Neuronal stem cell (in vitro differentiated cells): ENCODE measurements at regions not wholly inside any gene's neighbourhood (a gene's known extent, or its start where the extent isn't known, plus 50 kb on each side); places are given as distances from the start of the nearest gene placed in this dataset.

Source experiments
- DNase-seq: peaks from one replicate; pipeline ENCODE4 v3.0.0-alpha.2; 2013; ENCODE audit warnings: low spot score
- H2AFZ ChIP-seq: one replicate; pipeline ENCODE4 v1.6.1; 2013; ENCODE audit warnings: mild to moderate bottlenecking, low read length, inconsistent platforms
- H2AK5ac ChIP-seq: 2 replicates; pipeline ENCODE4 v1.6.1; 2013; ENCODE audit warnings: low read depth, mild to moderate bottlenecking, inconsistent platforms, low read length, moderate library complexity, mixed read lengths
- H2BK120ac ChIP-seq: 2 replicates; pipeline ENCODE4 v1.6.1; 2013; ENCODE audit warnings: low read depth, mild to moderate bottlenecking, inconsistent platforms, low read length, moderate library complexity, mixed read lengths
- H2BK12ac ChIP-seq: one replicate; pipeline ENCODE4 v1.6.1; 2013; ENCODE audit warnings: low read length, inconsistent platforms
- H2BK15ac ChIP-seq: 2 replicates; pipeline ENCODE4 v1.6.1; 2013; ENCODE audit warnings: mild to moderate bottlenecking, low read length, inconsistent platforms, mixed read lengths
- H2BK5ac ChIP-seq: one replicate; pipeline ENCODE4 v1.6.1; 2013; ENCODE audit warnings: inconsistent platforms, mild to moderate bottlenecking, low read length, moderate library complexity
- H3K14ac ChIP-seq: one replicate; pipeline ENCODE4 v1.6.1; 2013; ENCODE audit warnings: low read length, inconsistent platforms
- H3K18ac ChIP-seq: 2 replicates; pipeline ENCODE4 v1.6.1; 2013; ENCODE audit warnings: low read length, inconsistent platforms
- H3K23ac ChIP-seq: 2 replicates; pipeline ENCODE4 v1.6.1; 2013; ENCODE audit warnings: low read depth, mild to moderate bottlenecking, mixed read lengths, low read length, inconsistent platforms; ENCODE audit not compliant: poor library complexity
- H3K27ac ChIP-seq: replicated peaks from 3 replicates; pipeline ENCODE4 v1.5.1; 2013; ENCODE audit warnings: low read length, inconsistent platforms
- H3K27me3 ChIP-seq, 3 experiments: 2 replicates each; pipeline ENCODE4 v1.6.1; 2013; ENCODE audit warnings: low read length in 3 of 3, mild to moderate bottlenecking in 2 of 3, inconsistent platforms in 1 of 3, low read depth in 1 of 3, mixed read lengths in 1 of 3, moderate library complexity in 1 of 3; ENCODE audit not compliant: control insufficient read depth in 3 of 3, insufficient read depth in 3 of 3
- H3K36me3 ChIP-seq, 2 donors: replicated peaks in 1 of 2; 2 replicates each; pipeline ENCODE4 v1.6.1; 2013; ENCODE audit warnings: low read length in 2 of 2; ENCODE audit not compliant: control insufficient read depth in 2 of 2, insufficient read depth in 2 of 2
- H3K4ac ChIP-seq: 2 replicates; pipeline ENCODE4 v1.6.1; 2013; ENCODE audit warnings: inconsistent platforms, mild to moderate bottlenecking, low read length, moderate library complexity
- H3K4me1 ChIP-seq, 2 donors: 1 replicate in 1 of 2; 2 replicates in 1 of 2; pipeline ENCODE4 v1.6.1; 2013; ENCODE audit warnings: low read length in 2 of 2, low read depth in 1 of 2; ENCODE audit not compliant: control insufficient read depth in 2 of 2, insufficient read depth in 1 of 2
- H3K4me2 ChIP-seq: one replicate; pipeline ENCODE4 v1.6.1; 2013; ENCODE audit warnings: mild to moderate bottlenecking, low read length, inconsistent platforms; ENCODE audit not compliant: insufficient read depth, poor library complexity, severe bottlenecking
- H3K4me3 ChIP-seq, 2 donors: 2 replicates each; pipeline ENCODE4 v1.5.1; 2013; ENCODE audit warnings: low read length in 2 of 2, mild to moderate bottlenecking in 2 of 2, inconsistent platforms in 1 of 2, moderate library complexity in 1 of 2
- H3K79me1 ChIP-seq: one replicate; pipeline ENCODE4 v1.6.1; 2013; ENCODE audit warnings: low read depth, mild to moderate bottlenecking, inconsistent platforms, low read length, moderate library complexity
- H3K9ac ChIP-seq: one replicate; pipeline ENCODE4 v1.6.1; 2013; ENCODE audit warnings: mild to moderate bottlenecking, low read depth, low read length, inconsistent platforms; ENCODE audit not compliant: poor library complexity
- H3K9me3 ChIP-seq, 2 donors: replicated peaks in 1 of 2; 2 replicates each; pipeline versions ENCODE3 to v1.6.1; 2013; ENCODE audit warnings: low read length in 2 of 2, mild to moderate bottlenecking in 2 of 2, inconsistent platforms in 1 of 2, low read depth in 1 of 2, mixed read lengths in 1 of 2, moderate library complexity in 1 of 2; ENCODE audit not compliant: control insufficient read depth in 2 of 2, insufficient read depth in 1 of 2
- H4K8ac ChIP-seq: one replicate; pipeline ENCODE4 v1.6.1; 2013; ENCODE audit warnings: low read depth, mild to moderate bottlenecking, inconsistent platforms, low read length, moderate library complexity
- H4K91ac ChIP-seq: one replicate; pipeline ENCODE4 v1.6.1; 2013; ENCODE audit warnings: low read length, low read depth, mild to moderate bottlenecking, inconsistent platforms; ENCODE audit not compliant: poor library complexity
- WGBS, 2 donors: extraction: QIAGEN DNeasy Blood & Tissue Kit; methylation state at CpG; one replicate each; pipeline ENCODE4 v1.1.7; 2013; ENCODE audit warnings: missing lambda C conversion rate in 2 of 2, mixed read lengths in 1 of 2; ENCODE audit not compliant: insufficient read length in 2 of 2, insufficient replicate concordance in 1 of 2; ENCODE audit errors: extremely low coverage in 2 of 2; 5-methylcytosine and 5-hydroxymethylcytosine counted together

- Histone ChIP-seq H3K27ac (no peak overlapping the region), H4K91ac (no peak overlapping the region), H3K4me3 (no peak overlapping the region), H3K36me3 (no peaks in the 10 kb centered on the region), H3K27me3 (no peaks in the 10 kb centered on the region), H3K9ac (no peak overlapping the region), H2BK120ac (no peak overlapping the region), H3K23ac (no peak overlapping the region), H3K4ac (no peak overlapping the region), H3K79me1 (no peaks in the 10 kb centered on the region), H3K9me3 (no peaks in the 10 kb centered on the region), H2BK12ac (no peak overlapping the region), H3K4me1 (no peaks in the 10 kb centered on the region), H2BK15ac (no peak overlapping the region), H2AFZ (no peak overlapping the region), H3K18ac (no peak overlapping the region), H3K4me2 (no peak overlapping the region), H4K8ac (no peak overlapping the region), H3K14ac (no peak overlapping the region), H2BK5ac (no peak overlapping the region), H2AK5ac (no peak overlapping the region)
- no peak for DNase-seq
- WGBS, 2 donors = no CpG with 5 or more reads among the region's 1 CpG
These were observed 1271.3 kb downstream of the EFNA5 start for GRCh38 chr5:106399391-106399790.

- Histone ChIP-seq H3K14ac (no peak overlapping the region), H3K36me3 (no peaks in the 10 kb centered on the region), H4K91ac (no peak overlapping the region), H2BK12ac (no peak overlapping the region), H2AK5ac (no peak overlapping the region), H3K18ac (no peak overlapping the region), H2AFZ (peak overlapping the region; percentile 47), H2BK15ac (no peak overlapping the region), H3K4ac (no peak overlapping the region), H3K79me1 (no peaks in the 10 kb centered on the region), H3K4me2 (no peak overlapping the region), H3K9ac (no peak overlapping the region), H3K27me3 (no peaks in the 10 kb centered on the region), H3K4me3 (no peak overlapping the region), H3K9me3 (no peaks in the 10 kb centered on the region), H2BK120ac (no peak overlapping the region), H3K23ac (no peak overlapping the region), H4K8ac (no peak overlapping the region), H3K4me1 (peaks cover 0 to 3% of the 10 kb centered on the region in 2 donors), H3K27ac (no peak overlapping the region), H2BK5ac (no peak overlapping the region)
- DNase-seq = no peak
- WGBS, 2 donors = no CpG with 5 or more reads among the region's 1 CpG
These were observed 1273.0 kb downstream of the EFNA5 start for GRCh38 chr5:106397700-106398099.

DNA sequence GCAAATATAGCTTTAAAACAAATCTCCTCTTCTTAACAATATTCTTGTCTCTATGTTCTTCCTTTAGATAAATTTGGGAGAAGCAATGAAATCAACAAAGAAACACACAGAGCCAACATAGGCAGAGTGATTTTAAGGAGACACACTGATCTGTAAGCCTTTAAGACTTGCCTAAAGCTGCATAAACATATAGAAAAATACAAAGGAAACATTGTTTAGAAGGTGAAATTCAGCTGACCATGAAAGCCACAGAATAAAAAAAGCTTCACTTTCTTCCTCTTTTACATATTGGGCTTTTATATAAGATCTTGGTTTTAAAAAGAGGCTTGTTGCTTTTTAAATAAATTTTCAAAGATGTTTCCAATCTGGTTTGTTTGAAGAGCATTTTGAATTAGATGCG, 1277.5 kb downstream of the EFNA5 start:
- no CpG with 5 or more reads among the region's 1 CpG for WGBS, 2 donors

GRCh38 chr5:106392766-106393165, 1278.0 kb downstream of the EFNA5 start:
- Histone ChIP-seq H4K91ac (no peak overlapping the region), H3K27me3 (no peaks in the 10 kb centered on the region), H3K4me2 (no peak overlapping the region), H3K9ac (no peak overlapping the region), H2BK120ac (no peak overlapping the region), H3K4ac (no peak overlapping the region), H3K36me3 (no peaks in the 10 kb centered on the region), H2AFZ (no peak overlapping the region), H3K18ac (no peak overlapping the region), H2BK12ac (no peak overlapping the region), H2BK5ac (no peak overlapping the region), H3K27ac (no peak overlapping the region), H2AK5ac (no peak overlapping the region), H3K9me3 (no peaks in the 10 kb centered on the region), H3K4me1 (peaks cover 0 to 3% of the 10 kb centered on the region in 2 donors), H3K14ac (no peak overlapping the region), H3K23ac (no peak overlapping the region), H3K4me3 (peak overlapping the region in 1 of 2 donors; percentile 14), H4K8ac (no peak overlapping the region), H3K79me1 (no peaks in the 10 kb centered on the region), H2BK15ac (no peak overlapping the region)
- DNase-seq = no peak
- no CpG with 5 or more reads among the region's 5 CpGs for WGBS, 2 donors

More for the DNA sequence above, 1277.5 kb downstream of the EFNA5 start:
- H3K4me3 ChIP-seq = no peak overlapping the region
- H3K27me3 ChIP-seq = no peaks in the 10 kb centered on the region
- H3K27ac ChIP-seq = no peak overlapping the region
- no peak overlapping the region for H2BK15ac ChIP-seq
- H2AK5ac ChIP-seq = no peak overlapping the region
- H3K36me3 ChIP-seq = no peaks in the 10 kb centered on the region
- peaks cover 0 to 3% of the 10 kb centered on the region in 2 donors for H3K4me1 ChIP-seq
- no peak overlapping the region for H4K91ac ChIP-seq
- no peak overlapping the region for H3K18ac ChIP-seq
- no peaks in the 10 kb centered on the region for H3K79me1 ChIP-seq
- H2BK12ac ChIP-seq = no peak overlapping the region
- no peak overlapping the region for H3K4me2 ChIP-seq
- H3K9ac ChIP-seq = no peak overlapping the region
- DNase-seq = no peak
- no peak overlapping the region for H4K8ac ChIP-seq
- H3K23ac ChIP-seq = no peak overlapping the region
- H2BK5ac ChIP-seq = no peak overlapping the region
- no peak overlapping the region for H2BK120ac ChIP-seq
- no peaks in the 10 kb centered on the region for H3K9me3 ChIP-seq
- no peak overlapping the region for H3K4ac ChIP-seq
- no peak overlapping the region for H3K14ac ChIP-seq
- H2AFZ ChIP-seq = peak overlapping the region; percentile 54
